HG02571 (cell line): ENCODE measurements at regions not wholly inside any gene's neighbourhood (a gene's known extent, or its start where the extent isn't known, plus 50 kb on each side); places are given as distances from the start of the nearest gene placed in this dataset.
"Not testable (repeated sequence)": the region's sequence is repeated elsewhere in the genome, so short reads cannot be mapped to it uniquely, and the experiment has no call there.

ENCODE experiments used
- ATAC-seq: cut with Tn5 transposase; IDR thresholded peaks from one replicate; pipeline ENCODE4 v1.9.1; 2021; ENCODE audit warnings: mild to moderate bottlenecking, moderate library complexity; ENCODE audit not compliant: unreplicated experiment

DNA sequence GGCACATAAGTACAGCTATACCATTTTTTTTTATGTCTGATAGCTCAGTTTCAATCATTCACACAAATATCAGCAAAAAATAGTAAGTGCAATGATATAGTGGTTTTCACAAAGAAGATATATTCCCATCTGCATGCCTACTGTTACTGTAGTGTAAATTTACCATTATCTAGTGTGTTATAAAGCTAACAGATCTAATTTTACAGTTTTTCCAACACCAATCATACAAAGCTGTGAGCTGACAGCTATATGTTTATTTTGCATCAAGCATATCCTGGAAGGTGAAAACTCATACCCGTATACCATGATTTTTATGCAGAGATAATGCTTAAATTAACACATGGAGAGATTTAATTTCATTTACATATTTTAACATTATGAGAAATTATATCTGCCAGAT is 89.9 kb upstream of the HAPLN1 start:
- ATAC-seq: no peak

DNA sequence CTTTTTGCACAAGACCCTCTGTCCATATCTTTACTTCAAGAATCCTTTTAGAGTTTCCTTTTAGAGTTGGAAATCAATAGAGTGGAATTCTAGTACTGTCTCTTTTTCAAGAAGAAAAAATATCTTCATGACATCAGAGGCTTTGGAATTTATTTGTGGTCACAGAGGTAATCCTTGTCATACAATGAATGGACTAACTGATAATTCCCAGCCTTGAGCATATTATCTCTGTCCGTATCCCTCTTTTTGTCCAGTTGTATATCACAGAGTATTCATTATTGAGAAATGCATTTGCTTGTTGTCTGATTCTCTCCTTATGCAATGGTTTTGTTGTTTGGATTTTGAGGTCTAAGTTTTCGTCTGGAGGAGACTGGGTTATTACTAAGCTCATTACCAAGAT is 82.0 kb upstream of the HAPLN1 start:
- ATAC-seq: no peak

DNA sequence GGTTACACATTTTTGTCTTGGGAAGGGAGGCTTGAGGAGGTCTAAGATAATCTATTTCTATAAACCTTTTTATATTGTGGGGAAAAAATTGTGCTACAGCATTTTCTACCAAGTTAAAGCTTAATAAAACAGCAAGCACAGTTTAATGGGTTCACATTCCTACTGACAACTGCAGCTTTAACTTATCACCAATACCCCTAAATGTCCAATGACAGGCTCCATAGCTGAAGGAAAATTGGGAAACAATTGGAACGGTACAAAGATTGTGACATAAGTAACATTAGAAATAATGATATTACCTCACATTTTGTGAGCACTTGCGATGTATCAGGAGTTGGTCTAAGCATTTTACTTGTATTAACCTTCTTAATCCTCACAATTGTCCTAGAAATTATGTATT is 79.5 kb upstream of the HAPLN1 start:
- no peak for ATAC-seq

DNA sequence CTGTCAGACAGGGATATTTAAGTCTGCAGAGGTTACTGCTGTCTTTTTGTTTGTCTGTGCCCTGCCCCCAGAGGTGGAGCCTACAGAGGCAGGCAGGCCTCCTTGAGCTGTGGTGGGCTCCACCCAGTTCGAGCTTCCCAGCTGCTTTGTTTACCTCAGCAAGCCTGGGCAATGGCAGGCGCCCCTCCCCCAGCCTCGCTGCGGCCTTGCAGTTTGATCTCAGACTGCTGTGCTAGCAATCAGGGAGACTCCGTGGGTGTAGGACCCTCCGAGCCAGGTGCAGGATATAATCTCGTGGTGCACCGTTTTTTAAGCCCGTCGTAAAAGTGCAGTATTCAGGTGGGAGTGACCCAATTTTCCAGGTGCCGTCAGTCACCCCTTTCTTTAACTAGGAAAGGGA is 78.4 kb upstream of the HAPLN1 start:
- ATAC-seq: not testable (repeated sequence)

DNA sequence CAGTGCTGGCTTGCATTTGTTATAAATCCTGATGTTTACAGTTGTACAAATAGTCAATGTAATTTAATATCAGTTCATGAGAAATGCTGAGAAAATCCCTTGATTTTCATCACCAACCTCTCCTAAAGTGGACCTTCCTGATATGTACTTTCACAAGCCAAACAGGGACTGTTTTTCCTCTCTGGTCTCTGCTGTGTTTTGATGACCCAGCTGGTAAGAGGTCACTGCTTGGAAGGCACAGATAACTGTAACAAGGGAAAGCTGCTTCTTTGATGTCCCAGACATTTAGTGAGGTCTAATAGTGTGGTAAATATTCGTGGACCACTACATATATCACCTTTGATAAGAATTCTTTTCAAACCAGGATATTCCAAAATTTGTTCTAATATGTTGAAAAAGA is 68.7 kb upstream of the HAPLN1 start:
- no peak for ATAC-seq

DNA sequence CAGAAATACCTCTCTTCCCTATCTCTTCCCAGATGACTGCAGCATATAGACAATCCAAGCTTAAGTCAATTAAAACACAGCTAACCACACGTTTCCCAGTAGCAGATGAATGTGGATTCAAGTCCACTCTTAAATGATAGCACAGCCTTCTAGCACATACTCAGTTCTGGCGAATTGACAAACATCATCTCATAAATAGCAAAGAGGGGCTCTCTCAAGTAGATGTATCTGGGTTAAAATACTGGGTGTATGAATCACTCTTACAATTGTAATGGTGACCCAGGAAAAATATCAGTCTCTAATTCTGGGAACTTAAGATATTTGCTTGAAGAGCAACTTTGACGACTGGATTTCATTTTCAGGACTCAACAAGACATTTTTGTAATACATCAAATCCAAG is 67.0 kb upstream of the HAPLN1 start:
- ATAC-seq: no peak

DNA sequence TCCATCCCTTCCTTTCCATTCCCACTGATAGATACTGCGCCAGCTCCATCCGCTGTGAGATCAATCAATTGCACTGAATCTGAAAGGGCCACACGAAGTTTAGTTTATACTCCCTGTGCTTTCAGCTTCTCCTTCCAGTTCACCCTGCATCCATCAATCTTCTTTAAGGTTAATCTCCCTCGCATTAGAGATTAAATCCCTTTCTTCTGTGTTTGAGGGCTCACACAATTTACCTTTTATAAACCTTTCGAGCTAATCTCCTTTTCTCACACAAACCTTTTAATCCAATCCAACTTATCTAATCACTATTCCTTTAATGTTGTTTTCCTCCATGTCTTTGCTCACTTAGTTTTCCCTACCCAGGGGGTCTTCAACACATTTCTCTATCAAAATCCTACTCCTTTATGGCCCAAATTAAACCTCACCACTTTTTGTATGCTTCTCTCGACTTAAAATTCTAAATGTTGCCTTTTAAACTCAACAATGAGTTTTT is 64.6 kb upstream of the HAPLN1 start:
- no peak for ATAC-seq

DNA sequence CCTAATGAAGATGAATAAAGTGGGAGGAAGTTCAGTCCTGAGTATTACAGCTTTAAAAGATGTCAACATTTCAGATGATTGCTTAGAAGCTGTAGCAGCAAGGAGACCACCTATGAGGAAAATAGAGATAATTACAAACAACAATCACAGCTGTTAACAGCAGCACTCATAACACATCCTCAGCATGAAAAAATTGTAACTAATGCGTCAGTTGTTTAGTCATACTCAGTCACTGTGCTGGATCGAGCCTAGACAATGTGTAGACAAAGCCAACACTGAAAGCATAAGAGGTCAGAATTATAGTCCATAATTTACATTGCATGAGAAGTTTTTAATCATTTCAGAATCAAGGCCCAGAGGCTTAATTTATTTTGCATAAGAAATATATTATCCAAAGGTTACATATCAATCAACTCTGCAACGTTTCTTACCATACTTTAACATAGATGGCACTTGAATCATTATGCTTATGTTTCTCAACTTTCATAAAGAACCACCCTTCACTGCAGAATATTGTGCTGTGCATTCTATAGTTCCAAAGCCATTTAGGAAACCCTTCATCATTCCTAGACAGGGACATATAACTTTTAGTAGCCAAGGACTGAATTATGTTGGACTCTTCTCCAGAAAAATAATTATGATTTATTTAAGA is 60.2 kb upstream of the HAPLN1 start:
- ATAC-seq: no peak

DNA sequence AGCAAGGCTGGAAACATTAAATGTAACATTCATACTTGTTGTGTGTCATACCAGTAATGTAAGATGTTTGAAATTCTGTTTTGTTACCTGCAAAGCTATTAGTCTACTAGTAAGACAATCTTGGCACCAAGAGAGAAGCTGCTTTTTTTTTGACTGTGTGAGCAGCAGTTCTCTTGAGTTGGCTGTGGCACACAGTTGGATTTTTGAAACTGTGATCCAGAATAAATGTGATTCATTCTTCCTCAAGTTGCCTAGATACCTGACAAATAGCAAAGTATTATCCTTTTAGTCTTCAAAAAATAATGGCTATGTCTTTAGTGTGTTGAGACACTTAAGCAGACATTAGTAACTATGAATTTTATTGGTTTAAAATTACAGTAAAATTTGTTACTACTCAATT is 57.2 kb upstream of the HAPLN1 start:
- no peak for ATAC-seq

DNA sequence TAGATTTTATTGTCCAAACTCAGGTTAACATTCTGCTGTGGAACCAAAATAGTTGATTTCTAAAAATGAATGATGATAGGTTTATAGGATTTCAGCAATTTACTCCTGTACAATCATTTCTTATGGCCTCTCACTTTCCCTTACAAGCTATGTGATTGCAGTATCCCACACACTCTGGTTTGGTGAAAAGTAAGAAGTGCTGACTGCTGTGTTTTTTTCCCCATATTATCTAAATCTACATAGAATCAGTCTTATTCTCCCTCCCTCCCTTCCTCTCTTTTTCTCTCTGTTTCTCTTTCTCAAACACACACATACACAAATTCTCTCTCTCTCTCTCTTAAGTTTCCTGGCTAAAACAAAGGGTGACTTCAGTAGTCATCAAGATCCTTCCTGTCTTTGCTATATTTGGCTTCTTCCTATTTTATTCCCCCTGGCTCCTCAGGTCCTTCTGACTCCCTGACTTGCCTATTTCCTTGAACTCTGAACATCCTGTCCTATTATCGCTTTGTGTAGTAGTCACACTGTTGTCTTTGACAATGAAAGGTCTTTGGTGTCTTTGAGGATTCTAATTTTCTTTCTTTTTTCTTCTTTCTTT is 55.9 kb upstream of the HAPLN1 start:
- no peak for ATAC-seq
